ENCODE measurements at regions not wholly inside any gene's neighbourhood (a gene's known extent, or its start where the extent isn't known, plus 50 kb on each side); places are given as distances from the start of the nearest gene placed in this dataset.

DNA sequence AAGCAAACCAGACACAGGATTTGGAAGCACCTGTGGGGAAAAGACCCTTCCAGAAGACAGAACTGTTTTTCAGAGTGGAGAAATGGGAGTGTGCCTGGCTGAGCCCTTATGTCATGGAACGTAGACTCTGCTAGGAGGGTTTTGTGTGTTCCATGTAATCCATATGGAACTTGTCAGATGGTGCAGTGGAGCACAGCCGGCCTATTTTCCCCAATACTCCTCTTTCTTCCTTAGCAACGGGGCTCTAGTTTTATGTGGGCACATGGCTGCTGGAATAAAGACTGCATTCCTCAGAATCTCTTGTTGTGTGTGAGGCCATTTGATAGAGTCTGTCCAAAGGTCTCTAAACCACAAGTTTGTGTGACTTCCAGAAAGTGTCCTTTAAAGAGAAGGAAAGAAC, 284.0 kb downstream of the DRD1 start:
- H3K9me3 ChIP-seq (ENCODE audit: low read length): no peaks in the 10 kb centered on the region
- H3K36me3 ChIP-seq (ENCODE audit: insufficient read depth, low read length): no peaks in the 10 kb centered on the region
- H3K27me3 ChIP-seq (ENCODE audit: control insufficient read depth in 1 of 2, insufficient read depth in 2 of 2, low read length in 2 of 2): no peaks in the 10 kb centered on the region
- H3K4me3 ChIP-seq (ENCODE audit: low read depth in 1 of 2, low read length in 2 of 2): no peak overlapping the region
- H3K4me1 ChIP-seq (ENCODE audit: insufficient read depth, low read length): no peaks in the 10 kb centered on the region
- no peak overlapping the region for H3K9ac ChIP-seq (ENCODE audit: low read length)
- H3K27ac ChIP-seq (ENCODE audit: low read depth, low read length): no peak overlapping the region

DNA sequence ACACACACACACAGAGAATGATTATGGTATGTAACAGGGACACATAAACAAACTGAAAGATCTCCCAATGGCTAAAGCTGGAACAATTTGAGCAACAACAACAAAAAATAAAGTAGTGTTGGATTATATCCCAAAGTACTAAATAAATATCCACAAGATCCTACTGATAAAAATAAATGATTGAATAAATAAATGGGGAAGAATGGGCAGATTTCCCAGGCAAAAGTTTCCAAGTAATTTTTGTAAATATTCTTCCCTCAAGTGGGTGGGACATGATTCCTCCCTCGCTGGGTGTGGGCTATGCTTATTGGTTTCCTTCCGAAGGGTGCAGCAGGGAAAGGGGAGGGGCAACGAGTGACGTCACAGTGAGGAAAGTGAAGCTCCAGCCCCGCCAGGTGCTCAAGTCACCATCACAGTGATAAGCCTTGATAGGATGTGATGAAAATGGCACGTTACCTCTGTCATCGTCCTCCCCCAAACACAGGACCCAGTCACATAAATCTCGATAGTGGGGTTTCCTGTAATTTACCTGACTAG, 295.3 kb downstream of the DRD1 start:
- Histone ChIP-seq H3K9ac (ENCODE audit: low read length) (no peak overlapping the region), H3K4me3 (ENCODE audit: low read depth in 1 of 2, low read length in 2 of 2) (no peak overlapping the region), H3K9me3 (ENCODE audit: low read length) (no peaks in the 10 kb centered on the region)

DNA sequence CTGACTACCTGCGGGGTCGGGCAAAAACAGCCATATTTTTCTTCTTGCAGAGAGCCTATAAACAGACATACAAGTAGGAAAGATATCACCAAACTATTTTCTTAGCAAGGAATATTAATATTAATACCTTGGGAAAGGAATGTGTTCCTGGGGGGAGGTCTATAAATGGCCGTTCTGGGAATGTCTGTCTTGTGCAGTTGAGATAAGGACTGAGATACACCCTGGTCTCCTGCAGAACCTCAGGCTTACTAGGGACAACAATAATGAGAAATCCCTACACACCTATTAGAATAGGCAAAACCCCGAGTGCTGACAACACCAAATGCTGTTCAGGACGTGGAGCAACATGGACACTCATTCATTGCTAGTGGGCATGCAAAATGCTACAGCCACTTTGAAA, 297.2 kb downstream of the DRD1 start:
- H3K9me3 ChIP-seq (ENCODE audit: low read length): no peaks in the 10 kb centered on the region
- H3K27me3 ChIP-seq (ENCODE audit: control insufficient read depth in 1 of 2, insufficient read depth in 2 of 2, low read length in 2 of 2): no peaks in the 10 kb centered on the region
- no peak overlapping the region for H3K4me3 ChIP-seq (ENCODE audit: low read depth in 1 of 2, low read length in 2 of 2)

More for the DNA sequence above, 295.3 kb downstream of the DRD1 start:
- Histone ChIP-seq H3K27ac (ENCODE audit: low read depth, low read length) (no peak overlapping the region), H3K4me1 (ENCODE audit: insufficient read depth, low read length) (no peaks in the 10 kb centered on the region), H3K36me3 (ENCODE audit: insufficient read depth, low read length) (no peaks in the 10 kb centered on the region), H3K27me3 (ENCODE audit: control insufficient read depth in 1 of 2, insufficient read depth in 2 of 2, low read length in 2 of 2) (no peaks in the 10 kb centered on the region)

DNA sequence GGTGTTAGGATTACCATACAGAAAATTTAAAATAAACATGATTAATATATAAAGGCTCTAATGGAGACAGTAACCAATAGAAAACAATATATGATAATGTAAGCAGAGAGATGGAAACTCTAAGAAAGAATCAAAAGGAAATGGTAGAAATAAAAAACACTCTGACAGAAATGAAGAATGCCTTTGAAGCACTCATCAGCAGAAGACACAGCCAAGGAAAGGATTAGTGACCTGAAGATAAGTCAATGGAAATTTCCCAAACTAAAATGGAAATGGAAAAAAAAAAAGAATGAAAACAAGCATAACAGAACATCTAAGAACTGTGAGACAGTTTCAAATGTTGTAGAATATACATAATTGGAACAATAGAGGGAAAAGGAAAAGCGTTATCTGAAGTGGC, 302.6 kb downstream of the DRD1 start:
- no peak overlapping the region for H3K9ac ChIP-seq (ENCODE audit: low read length)
- H3K36me3 ChIP-seq (ENCODE audit: insufficient read depth, low read length): no peaks in the 10 kb centered on the region
- H3K4me3 ChIP-seq (ENCODE audit: low read depth in 1 of 2, low read length in 2 of 2): no peak overlapping the region
- no peaks in the 10 kb centered on the region for H3K9me3 ChIP-seq (ENCODE audit: low read length)
- no peak overlapping the region for H3K27ac ChIP-seq (ENCODE audit: low read depth, low read length)
- no peaks in the 10 kb centered on the region for H3K4me1 ChIP-seq (ENCODE audit: insufficient read depth, low read length)
- no peaks in the 10 kb centered on the region for H3K27me3 ChIP-seq (ENCODE audit: control insufficient read depth in 1 of 2, insufficient read depth in 2 of 2, low read length in 2 of 2)

More for the DNA sequence above, 297.2 kb downstream of the DRD1 start:
- H3K36me3 ChIP-seq (ENCODE audit: insufficient read depth, low read length): no peaks in the 10 kb centered on the region
- no peak overlapping the region for H3K9ac ChIP-seq (ENCODE audit: low read length)
- no peak overlapping the region for H3K27ac ChIP-seq (ENCODE audit: low read depth, low read length)
- no peaks in the 10 kb centered on the region for H3K4me1 ChIP-seq (ENCODE audit: insufficient read depth, low read length)

DNA sequence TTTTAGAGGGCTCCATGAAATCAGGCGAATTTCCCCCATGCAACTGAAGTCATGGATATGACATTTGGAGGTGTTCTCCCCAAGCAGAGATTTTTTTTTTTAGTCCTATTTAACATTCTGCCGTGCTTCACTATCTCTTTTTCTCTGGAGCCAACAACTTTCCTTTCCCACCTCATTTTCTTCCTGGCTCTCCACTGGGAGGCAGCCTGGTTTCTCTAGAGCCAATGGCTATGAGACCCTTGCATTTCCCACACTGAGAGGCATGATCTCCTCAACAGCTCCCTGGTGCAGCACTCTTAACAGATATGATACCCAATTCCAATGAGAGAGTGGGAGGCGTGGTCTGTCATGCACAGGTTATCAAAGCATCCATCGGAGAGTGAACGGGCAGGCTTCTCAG, 310.8 kb downstream of the DRD1 start:
- Histone ChIP-seq H3K27ac (ENCODE audit: low read depth, low read length) (no peak overlapping the region), H3K4me3 (ENCODE audit: low read depth in 1 of 2, low read length in 2 of 2) (no peak overlapping the region), H3K4me1 (ENCODE audit: insufficient read depth, low read length) (no peaks in the 10 kb centered on the region), H3K36me3 (ENCODE audit: insufficient read depth, low read length) (no peaks in the 10 kb centered on the region), H3K9ac (ENCODE audit: low read length) (no peak overlapping the region), H3K9me3 (ENCODE audit: low read length) (no peaks in the 10 kb centered on the region), H3K27me3 (ENCODE audit: control insufficient read depth in 1 of 2, insufficient read depth in 2 of 2, low read length in 2 of 2) (no peaks in the 10 kb centered on the region)

DNA sequence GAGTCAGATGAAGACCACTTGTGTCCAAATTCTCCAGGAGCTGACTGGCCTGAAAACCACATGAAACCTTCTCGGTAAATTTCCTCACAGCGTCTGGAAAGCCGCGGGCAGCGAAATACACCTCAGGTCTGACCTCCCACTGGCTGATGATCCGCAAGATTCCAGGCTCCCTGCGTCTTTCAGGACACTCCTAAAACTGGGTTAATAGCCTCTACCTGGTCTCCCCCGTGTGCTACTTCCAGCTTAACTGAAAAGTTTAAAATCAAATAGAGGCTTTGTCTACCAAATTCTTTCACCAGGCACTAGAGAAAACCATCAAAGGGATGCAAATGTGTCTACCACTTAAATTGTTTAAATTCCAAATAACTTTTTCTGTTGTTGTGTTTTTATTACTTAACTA, 312.6 kb downstream of the DRD1 start:
- H3K9me3 ChIP-seq (ENCODE audit: low read length): no peaks in the 10 kb centered on the region
- no peak overlapping the region for H3K9ac ChIP-seq (ENCODE audit: low read length)
- H3K36me3 ChIP-seq (ENCODE audit: insufficient read depth, low read length): no peaks in the 10 kb centered on the region
- H3K4me1 ChIP-seq (ENCODE audit: insufficient read depth, low read length): no peaks in the 10 kb centered on the region
- no peaks in the 10 kb centered on the region for H3K27me3 ChIP-seq (ENCODE audit: control insufficient read depth in 1 of 2, insufficient read depth in 2 of 2, low read length in 2 of 2)
- H3K27ac ChIP-seq (ENCODE audit: low read depth, low read length): no peak overlapping the region
- H3K4me3 ChIP-seq (ENCODE audit: low read depth in 1 of 2, low read length in 2 of 2): no peak overlapping the region

DNA sequence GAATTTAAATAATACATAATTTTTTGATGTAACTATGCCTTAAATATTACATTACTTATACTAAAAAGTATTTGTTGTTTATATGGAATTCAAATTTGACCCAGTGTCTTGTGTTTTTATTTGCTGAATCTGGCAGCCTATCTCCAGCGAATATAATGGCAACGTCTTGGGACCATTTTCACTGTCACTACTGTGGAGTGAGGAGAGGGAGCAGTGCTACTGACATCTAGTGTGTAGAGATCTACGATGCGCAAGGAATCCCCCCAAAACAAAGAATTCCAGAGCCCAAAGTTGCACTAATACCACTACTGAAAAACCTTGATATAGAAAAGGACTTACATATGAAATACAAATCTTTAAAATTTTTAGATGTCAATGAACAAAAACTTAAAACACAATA, 314.4 kb downstream of the DRD1 start:
- no peaks in the 10 kb centered on the region for H3K9me3 ChIP-seq (ENCODE audit: low read length)
- no peak overlapping the region for H3K9ac ChIP-seq (ENCODE audit: low read length)
- H3K36me3 ChIP-seq (ENCODE audit: insufficient read depth, low read length): no peaks in the 10 kb centered on the region
- no peak overlapping the region for H3K27ac ChIP-seq (ENCODE audit: low read depth, low read length)
- H3K27me3 ChIP-seq (ENCODE audit: control insufficient read depth in 1 of 2, insufficient read depth in 2 of 2, low read length in 2 of 2): no peaks in the 10 kb centered on the region
- no peak overlapping the region for H3K4me3 ChIP-seq (ENCODE audit: low read depth in 1 of 2, low read length in 2 of 2)
- no peaks in the 10 kb centered on the region for H3K4me1 ChIP-seq (ENCODE audit: insufficient read depth, low read length)

DNA sequence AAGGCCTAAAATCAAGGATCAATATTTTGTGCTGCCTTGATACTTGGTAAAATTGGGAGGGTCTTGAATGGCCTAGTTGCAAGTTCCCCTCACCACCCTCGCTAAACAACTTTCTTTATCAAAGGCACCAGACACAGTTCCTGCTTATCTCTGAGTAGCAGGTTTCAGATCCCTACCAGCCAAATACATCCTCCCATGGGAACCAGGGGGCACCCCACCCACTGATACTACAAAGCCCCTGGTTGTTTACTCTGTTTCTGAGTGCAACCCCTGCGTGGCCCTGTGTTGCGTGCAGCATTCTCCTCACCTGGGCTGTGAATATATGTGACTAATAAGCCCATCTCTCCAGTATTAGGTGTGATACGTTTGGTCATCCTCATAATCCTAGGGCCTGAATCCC, 314.9 kb downstream of the DRD1 start:
- H3K27ac ChIP-seq (ENCODE audit: low read depth, low read length): no peak overlapping the region
- no peaks in the 10 kb centered on the region for H3K36me3 ChIP-seq (ENCODE audit: insufficient read depth, low read length)
- H3K4me1 ChIP-seq (ENCODE audit: insufficient read depth, low read length): no peaks in the 10 kb centered on the region
- H3K9ac ChIP-seq (ENCODE audit: low read length): no peak overlapping the region
- H3K4me3 ChIP-seq (ENCODE audit: low read depth in 1 of 2, low read length in 2 of 2): no peak overlapping the region
- H3K9me3 ChIP-seq (ENCODE audit: low read length): no peaks in the 10 kb centered on the region
- H3K27me3 ChIP-seq (ENCODE audit: control insufficient read depth in 1 of 2, insufficient read depth in 2 of 2, low read length in 2 of 2): no peaks in the 10 kb centered on the region

DNA sequence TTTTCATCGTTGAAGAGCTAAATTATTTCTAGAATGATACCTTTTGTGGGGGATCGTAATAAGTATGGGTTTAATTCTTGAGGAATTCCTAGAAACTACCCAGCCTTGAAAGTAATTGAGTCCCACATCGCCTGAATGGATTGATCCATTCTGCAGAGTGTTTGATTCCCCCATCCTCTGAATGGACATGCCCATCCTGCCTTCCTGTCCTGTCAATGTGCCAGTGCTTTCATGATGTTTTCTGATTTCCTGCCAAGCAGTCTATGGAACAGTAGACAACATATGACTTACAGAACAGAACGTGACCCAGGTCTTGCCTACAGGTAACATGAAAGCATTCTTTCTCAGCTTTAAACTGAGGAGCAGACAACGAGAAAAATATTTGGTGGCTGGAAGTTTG, 319.2 kb downstream of the DRD1 start:
- Histone ChIP-seq H3K27ac (ENCODE audit: low read depth, low read length) (no peak overlapping the region), H3K4me1 (ENCODE audit: insufficient read depth, low read length) (no peaks in the 10 kb centered on the region), H3K4me3 (ENCODE audit: low read depth in 1 of 2, low read length in 2 of 2) (no peak overlapping the region), H3K27me3 (ENCODE audit: control insufficient read depth in 1 of 2, insufficient read depth in 2 of 2, low read length in 2 of 2) (no peaks in the 10 kb centered on the region), H3K9me3 (ENCODE audit: low read length) (no peaks in the 10 kb centered on the region), H3K36me3 (ENCODE audit: insufficient read depth, low read length) (no peaks in the 10 kb centered on the region), H3K9ac (ENCODE audit: low read length) (no peak overlapping the region)

DNA sequence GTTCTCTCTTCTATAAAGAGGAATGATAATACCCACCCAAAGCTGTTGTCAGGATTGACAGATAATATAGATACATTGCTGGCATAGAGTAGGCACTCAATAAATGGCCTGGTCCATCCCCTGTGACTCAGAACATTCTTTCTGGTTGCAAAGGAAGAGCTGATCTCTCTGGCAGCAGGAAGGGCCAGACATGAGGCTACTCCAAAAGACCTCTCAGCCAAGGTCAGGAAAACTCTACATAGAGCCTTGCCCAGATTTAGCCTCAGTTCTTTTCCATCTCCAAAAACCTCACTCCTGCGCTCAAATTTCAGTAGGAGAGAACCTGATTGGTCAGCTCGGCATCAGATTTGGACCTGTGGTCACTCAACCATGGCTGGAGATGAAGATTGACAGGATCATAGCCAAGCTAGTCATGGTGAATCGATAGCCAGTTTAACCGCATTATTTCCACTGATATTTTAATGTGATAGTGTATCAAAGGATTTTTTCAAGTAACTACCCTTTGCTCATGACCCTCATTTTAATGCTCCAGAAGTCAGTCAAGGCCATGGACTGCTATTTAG, 319.6 kb downstream of the DRD1 start:
- Histone ChIP-seq H3K4me3 (ENCODE audit: low read depth in 1 of 2, low read length in 2 of 2) (no peak overlapping the region), H3K36me3 (ENCODE audit: insufficient read depth, low read length) (no peaks in the 10 kb centered on the region), H3K9ac (ENCODE audit: low read length) (no peak overlapping the region), H3K9me3 (ENCODE audit: low read length) (no peaks in the 10 kb centered on the region), H3K27me3 (ENCODE audit: control insufficient read depth in 1 of 2, insufficient read depth in 2 of 2, low read length in 2 of 2) (no peaks in the 10 kb centered on the region), H3K4me1 (ENCODE audit: insufficient read depth, low read length) (no peaks in the 10 kb centered on the region), H3K27ac (ENCODE audit: low read depth, low read length) (no peak overlapping the region)

DNA sequence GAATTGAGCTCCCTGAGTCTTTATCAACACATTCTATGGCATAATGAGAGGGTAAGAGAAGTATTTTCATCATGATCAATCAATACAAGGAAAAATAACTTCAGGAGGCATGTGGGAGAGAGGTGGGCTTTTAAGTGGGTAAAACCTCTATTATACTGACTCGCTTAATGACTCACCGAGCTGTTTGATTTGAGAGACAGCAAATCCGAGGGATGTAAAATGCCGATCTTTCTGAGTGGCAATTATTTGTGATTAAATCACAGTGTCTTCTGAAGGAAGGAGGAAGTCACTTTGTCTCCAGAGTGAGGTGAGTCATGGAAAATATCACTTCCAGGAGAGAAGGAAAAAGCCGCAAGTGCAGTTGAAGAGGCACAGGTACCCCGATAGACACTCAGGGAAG, 320.4 kb downstream of the DRD1 start:
- no peaks in the 10 kb centered on the region for H3K36me3 ChIP-seq (ENCODE audit: insufficient read depth, low read length)
- H3K9ac ChIP-seq (ENCODE audit: low read length): no peak overlapping the region
- H3K27me3 ChIP-seq (ENCODE audit: control insufficient read depth in 1 of 2, insufficient read depth in 2 of 2, low read length in 2 of 2): no peaks in the 10 kb centered on the region
- H3K4me3 ChIP-seq (ENCODE audit: low read depth in 1 of 2, low read length in 2 of 2): no peak overlapping the region
- no peak overlapping the region for H3K27ac ChIP-seq (ENCODE audit: low read depth, low read length)
- no peaks in the 10 kb centered on the region for H3K9me3 ChIP-seq (ENCODE audit: low read length)
- H3K4me1 ChIP-seq (ENCODE audit: insufficient read depth, low read length): no peaks in the 10 kb centered on the region

DNA sequence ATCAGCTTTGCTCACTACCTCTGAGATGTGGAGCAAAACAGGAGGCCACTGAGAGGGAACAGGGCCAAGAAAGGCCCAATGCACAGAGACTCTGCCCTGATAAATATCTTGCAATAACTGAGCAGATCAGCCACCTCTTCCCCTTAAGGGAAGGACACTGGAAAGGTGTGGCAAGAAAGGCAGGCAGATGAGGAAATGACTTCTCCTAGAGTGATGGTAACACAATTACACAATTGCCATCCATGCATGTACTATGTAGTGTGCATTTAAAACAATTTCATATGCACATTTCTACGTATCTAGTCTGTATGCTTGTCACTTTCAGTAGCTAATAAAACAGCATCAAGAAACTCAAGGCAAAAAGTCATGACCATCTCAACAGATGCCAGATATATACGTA, 322.5 kb downstream of the DRD1 start:
- Histone ChIP-seq H3K27me3 (ENCODE audit: control insufficient read depth in 1 of 2, insufficient read depth in 2 of 2, low read length in 2 of 2) (no peaks in the 10 kb centered on the region), H3K36me3 (ENCODE audit: insufficient read depth, low read length) (no peaks in the 10 kb centered on the region), H3K4me1 (ENCODE audit: insufficient read depth, low read length) (no peaks in the 10 kb centered on the region)

More for the DNA sequence above, 322.5 kb downstream of the DRD1 start:
- Histone ChIP-seq H3K4me3 (ENCODE audit: low read depth in 1 of 2, low read length in 2 of 2) (no peak overlapping the region), H3K9me3 (ENCODE audit: low read length) (no peaks in the 10 kb centered on the region), H3K9ac (ENCODE audit: low read length) (no peak overlapping the region), H3K27ac (ENCODE audit: low read depth, low read length) (no peak overlapping the region)

Data from muscle layer of colon (tissue), 2 donors.